ENCODE measurements at regions not wholly inside any gene's neighbourhood (a gene's known extent, or its start where the extent isn't known, plus 50 kb on each side); places are given as distances from the start of the nearest gene placed in this dataset.
"Not testable (repeated sequence)": the region's sequence is repeated elsewhere in the genome, so short reads cannot be mapped to it uniquely, and the experiment has no call there.

DNA sequence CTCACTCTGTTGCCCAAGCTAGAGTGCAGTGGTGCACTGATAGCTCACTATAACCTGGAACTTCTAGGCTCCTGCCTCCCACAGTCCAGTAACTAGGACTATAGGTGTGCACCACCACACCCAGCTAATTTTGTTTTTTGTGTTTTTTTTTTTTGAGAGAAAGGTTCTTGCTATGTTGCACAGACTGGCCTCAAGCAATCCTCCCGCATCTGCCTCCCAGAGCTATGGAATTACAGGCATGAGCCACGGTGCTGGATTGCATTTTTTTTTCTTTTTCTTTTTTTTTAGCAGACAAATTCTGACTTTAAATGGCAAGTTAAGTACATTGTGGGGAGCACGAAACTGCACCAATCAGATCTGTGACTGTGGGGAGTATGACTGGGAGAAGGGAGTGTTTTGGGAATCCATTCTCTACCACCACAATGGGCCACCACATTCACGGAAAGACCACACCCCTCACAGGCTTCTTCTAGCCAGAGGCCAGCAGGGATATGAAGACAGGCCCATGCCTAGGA, 58.1 kb upstream of the MSMB start:
- Histone ChIP-seq H3K27ac (ENCODE audit: poor library complexity, severe bottlenecking) (no peak overlapping the region), H3K27me3 (ENCODE audit: insufficient read depth, poor library complexity, severe bottlenecking) (peaks cover 8% of the 10 kb centered on the region), H3K4me3 (ENCODE audit: severe bottlenecking) (no peak overlapping the region), H3K4me1 (ENCODE audit: insufficient read depth, poor library complexity, severe bottlenecking) (no peaks in the 10 kb centered on the region), H3K36me3 (ENCODE audit: low read depth) (no peaks in the 10 kb centered on the region), H3K9me3 (ENCODE audit: severe bottlenecking) (no peaks in the 10 kb centered on the region)
- DNase-seq (ENCODE audit: low spot score) (no peak), ATAC-seq (ENCODE audit: low read depth) (no peak)
- TF ChIP-seq, protein P1, sequence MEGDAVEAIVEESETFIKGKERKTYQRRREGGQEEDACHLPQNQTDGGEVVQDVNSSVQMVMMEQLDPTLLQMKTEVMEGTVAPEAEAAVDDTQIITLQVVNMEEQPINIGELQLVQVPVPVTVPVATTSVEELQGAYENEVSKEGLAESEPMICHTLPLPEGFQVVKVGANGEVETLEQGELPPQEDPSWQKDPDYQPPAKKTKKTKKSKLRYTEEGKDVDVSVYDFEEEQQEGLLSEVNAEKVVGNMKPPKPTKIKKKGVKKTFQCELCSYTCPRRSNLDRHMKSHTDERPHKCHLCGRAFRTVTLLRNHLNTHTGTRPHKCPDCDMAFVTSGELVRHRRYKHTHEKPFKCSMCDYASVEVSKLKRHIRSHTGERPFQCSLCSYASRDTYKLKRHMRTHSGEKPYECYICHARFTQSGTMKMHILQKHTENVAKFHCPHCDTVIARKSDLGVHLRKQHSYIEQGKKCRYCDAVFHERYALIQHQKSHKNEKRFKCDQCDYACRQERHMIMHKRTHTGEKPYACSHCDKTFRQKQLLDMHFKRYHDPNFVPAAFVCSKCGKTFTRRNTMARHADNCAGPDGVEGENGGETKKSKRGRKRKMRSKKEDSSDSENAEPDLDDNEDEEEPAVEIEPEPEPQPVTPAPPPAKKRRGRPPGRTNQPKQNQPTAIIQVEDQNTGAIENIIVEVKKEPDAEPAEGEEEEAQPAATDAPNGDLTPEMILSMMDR (IDR thresholded peaks at IDR 0.05; ENCODE audit: poor library complexity, severe bottlenecking): no peak

DNA sequence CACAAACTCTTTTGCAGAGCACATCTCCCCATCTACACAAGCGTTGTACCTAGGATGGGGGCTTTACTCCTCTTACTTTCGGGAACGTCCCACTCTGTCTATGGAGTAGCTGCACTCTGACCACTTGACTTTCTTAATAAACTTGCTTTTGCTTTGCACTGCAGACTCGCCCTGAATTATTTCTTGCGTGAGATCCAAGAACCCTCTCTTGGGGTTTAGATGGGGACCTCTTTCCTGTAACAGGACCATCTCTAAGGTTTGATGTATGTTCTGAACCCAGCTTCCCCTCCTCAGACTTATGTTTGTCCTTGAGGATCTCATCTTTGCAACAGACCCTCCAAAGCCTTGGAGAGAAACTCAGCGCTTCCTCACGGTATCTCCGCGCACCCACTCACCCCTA, 59.3 kb upstream of the MSMB start:
- H3K27ac ChIP-seq (ENCODE audit: poor library complexity, severe bottlenecking); H3K27me3 ChIP-seq (ENCODE audit: insufficient read depth, poor library complexity, severe bottlenecking); H3K36me3 ChIP-seq (ENCODE audit: low read depth); ATAC-seq (ENCODE audit: low read depth); H3K4me1 ChIP-seq (ENCODE audit: insufficient read depth, poor library complexity, severe bottlenecking); H3K9me3 ChIP-seq (ENCODE audit: severe bottlenecking); DNase-seq (ENCODE audit: low spot score); H3K4me3 ChIP-seq (ENCODE audit: severe bottlenecking): not testable (repeated sequence)

DNA sequence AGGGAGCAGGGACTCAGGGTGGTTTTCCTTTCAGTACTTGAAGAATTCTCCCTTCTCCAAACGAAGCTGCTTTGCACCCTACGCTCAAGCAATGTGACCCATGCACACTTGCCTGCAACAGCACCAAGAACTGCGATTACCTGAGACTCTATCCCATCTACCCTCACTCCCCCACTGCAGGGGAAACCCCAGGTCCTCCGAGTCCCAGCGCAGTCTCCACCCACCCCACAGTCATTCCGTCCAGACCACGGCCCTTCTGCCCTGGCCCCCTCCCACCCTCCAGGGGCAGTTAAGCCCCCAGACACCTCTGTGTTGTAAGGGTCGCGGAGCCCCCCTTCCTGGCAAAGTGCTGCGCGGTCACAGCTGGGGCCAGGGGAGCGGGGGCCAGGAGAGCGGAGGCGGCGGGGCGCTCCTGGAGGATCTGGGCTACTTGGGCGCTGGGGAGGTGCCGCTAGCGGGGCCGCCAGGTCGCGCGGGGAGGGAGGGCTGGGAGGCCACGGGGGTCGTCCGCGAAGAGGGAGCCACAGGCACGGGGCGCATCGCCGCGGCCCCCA, 59.9 kb upstream of the MSMB start:
- not testable (repeated sequence) for H3K9me3 ChIP-seq (ENCODE audit: severe bottlenecking); H3K27ac ChIP-seq (ENCODE audit: poor library complexity, severe bottlenecking); H3K27me3 ChIP-seq (ENCODE audit: insufficient read depth, poor library complexity, severe bottlenecking); DNase-seq (ENCODE audit: low spot score); H3K4me1 ChIP-seq (ENCODE audit: insufficient read depth, poor library complexity, severe bottlenecking); H3K36me3 ChIP-seq (ENCODE audit: low read depth)
- peak; percentile 26; the same call in 2 of the 3 replicates for ATAC-seq (ENCODE audit: low read depth)
- H3K4me3 ChIP-seq (ENCODE audit: severe bottlenecking): peak overlapping the region; percentile 33

GRCh38 chr10:46106410-46107255, 60.6 kb upstream of the MSMB start:
- Histone ChIP-seq H3K9me3 (ENCODE audit: severe bottlenecking) (no peaks in the 10 kb centered on the region), H3K4me3 (ENCODE audit: severe bottlenecking) (peak overlapping the region; percentile 33), H3K36me3 (ENCODE audit: low read depth) (no peaks in the 10 kb centered on the region), H3K27me3 (ENCODE audit: insufficient read depth, poor library complexity, severe bottlenecking) (peaks cover 8% of the 10 kb centered on the region), H3K27ac (ENCODE audit: poor library complexity, severe bottlenecking) (no peak overlapping the region), H3K4me1 (ENCODE audit: insufficient read depth, poor library complexity, severe bottlenecking) (no peaks in the 10 kb centered on the region)
- ATAC-seq (ENCODE audit: low read depth) (peak; percentile 94), DNase-seq (ENCODE audit: low spot score) (no peak)
- TF ChIP-seq, protein P1 (IDR thresholded peaks at IDR 0.05; ENCODE audit: poor library complexity, severe bottlenecking): no peak

- not testable (repeated sequence) for H3K27ac ChIP-seq (ENCODE audit: poor library complexity, severe bottlenecking); ATAC-seq (ENCODE audit: low read depth); H3K36me3 ChIP-seq (ENCODE audit: low read depth); H3K9me3 ChIP-seq (ENCODE audit: severe bottlenecking); H3K4me1 ChIP-seq (ENCODE audit: insufficient read depth, poor library complexity, severe bottlenecking); H3K4me3 ChIP-seq (ENCODE audit: severe bottlenecking); H3K27me3 ChIP-seq (ENCODE audit: insufficient read depth, poor library complexity, severe bottlenecking); DNase-seq (ENCODE audit: low spot score)
These were observed 62.1 kb upstream of the MSMB start for GRCh38 chr10:46108158-46108499.

GRCh38 chr10:46154271-46154670, 108.2 kb upstream of the MSMB start:
- H3K4me3 ChIP-seq (ENCODE audit: severe bottlenecking); H3K36me3 ChIP-seq (ENCODE audit: low read depth); ATAC-seq (ENCODE audit: low read depth); H3K27me3 ChIP-seq (ENCODE audit: insufficient read depth, poor library complexity, severe bottlenecking); H3K9me3 ChIP-seq (ENCODE audit: severe bottlenecking); DNase-seq (ENCODE audit: low spot score); H3K4me1 ChIP-seq (ENCODE audit: insufficient read depth, poor library complexity, severe bottlenecking); H3K27ac ChIP-seq (ENCODE audit: poor library complexity, severe bottlenecking): not testable (repeated sequence)

DNA sequence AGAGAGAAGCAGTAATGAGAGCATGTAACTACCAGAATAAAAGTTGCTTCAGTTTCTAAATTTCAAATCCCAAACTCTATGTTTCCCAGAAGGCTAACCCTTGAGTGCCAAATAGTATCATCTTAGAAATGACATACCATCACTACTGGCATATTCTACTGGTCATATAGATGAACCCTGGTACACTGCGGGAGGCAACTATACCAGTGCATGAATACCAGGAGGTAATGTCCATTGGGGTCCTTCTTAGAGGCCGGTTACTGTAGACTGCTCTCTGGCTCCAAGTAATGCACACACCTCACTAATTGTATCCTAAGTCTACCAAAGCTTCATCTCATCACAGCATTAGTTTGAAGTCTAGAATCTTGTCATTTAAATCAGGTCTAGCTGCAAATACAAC, 108.6 kb upstream of the MSMB start:
- H3K9me3 ChIP-seq (ENCODE audit: severe bottlenecking); H3K4me3 ChIP-seq (ENCODE audit: severe bottlenecking); H3K27ac ChIP-seq (ENCODE audit: poor library complexity, severe bottlenecking); ATAC-seq (ENCODE audit: low read depth); H3K27me3 ChIP-seq (ENCODE audit: insufficient read depth, poor library complexity, severe bottlenecking); DNase-seq (ENCODE audit: low spot score); H3K36me3 ChIP-seq (ENCODE audit: low read depth); H3K4me1 ChIP-seq (ENCODE audit: insufficient read depth, poor library complexity, severe bottlenecking): not testable (repeated sequence)

DNA sequence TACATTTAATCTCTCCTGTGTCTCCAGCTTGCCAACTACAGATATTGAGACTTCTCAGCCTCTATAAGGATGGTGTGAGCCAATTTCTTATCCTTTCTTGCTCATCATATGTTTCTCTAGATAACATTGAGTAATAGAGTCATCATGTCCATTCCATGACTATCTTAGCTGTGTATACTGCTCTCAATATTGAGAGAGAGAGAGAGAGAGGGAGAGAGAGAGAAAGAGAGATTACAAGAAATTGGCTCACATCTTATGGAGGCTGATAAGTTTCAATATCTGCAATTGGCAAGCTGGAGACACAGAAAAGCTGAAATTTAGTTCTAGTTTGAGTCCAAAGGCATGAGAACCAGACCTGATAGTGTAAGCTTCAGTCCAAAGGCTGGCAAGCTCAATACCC, 110.8 kb upstream of the MSMB start:
- not testable (repeated sequence) for H3K27me3 ChIP-seq (ENCODE audit: insufficient read depth, poor library complexity, severe bottlenecking); DNase-seq (ENCODE audit: low spot score); H3K4me3 ChIP-seq (ENCODE audit: severe bottlenecking); ATAC-seq (ENCODE audit: low read depth); H3K4me1 ChIP-seq (ENCODE audit: insufficient read depth, poor library complexity, severe bottlenecking); H3K36me3 ChIP-seq (ENCODE audit: low read depth); H3K27ac ChIP-seq (ENCODE audit: poor library complexity, severe bottlenecking); H3K9me3 ChIP-seq (ENCODE audit: severe bottlenecking)
